Left colon (tissue), 2 donors: ENCODE measurements at regions not wholly inside any gene's neighbourhood (a gene's known extent, or its start where the extent isn't known, plus 50 kb on each side); places are given as distances from the start of the nearest gene placed in this dataset.
"Not testable (repeated sequence)": the region's sequence is repeated elsewhere in the genome, so short reads cannot be mapped to it uniquely, and the experiment has no call there.

Experiments used
- ATAC-seq: fragments of 200-7000 bp; cut with Tn5 transposase; one replicate; pipeline ENCODE4 v1.9.1; 2020; ENCODE audit warnings: mild to moderate bottlenecking, moderate library complexity
- DNase-seq, 2 donors: peaks; one replicate each; pipeline ENCODE4 v3.0.0-alpha.2; 2020
- intact Hi-C, 2 donors: fragments of 100-400 bp; cut with DNase I in 1 of 2; cut with micrococcal nuclease in 1 of 2; formaldehyde crosslinking; loops; one replicate each; pipeline versions ENCODE4 v1.11.2 to v1.14.0; 2022; cut with DNase I, micrococcal nuclease
- donor health status: DM: no; HTN: no; CAD: no.
- donor health status: DM: yes; HTN: yes; CAD: no.

DNA sequence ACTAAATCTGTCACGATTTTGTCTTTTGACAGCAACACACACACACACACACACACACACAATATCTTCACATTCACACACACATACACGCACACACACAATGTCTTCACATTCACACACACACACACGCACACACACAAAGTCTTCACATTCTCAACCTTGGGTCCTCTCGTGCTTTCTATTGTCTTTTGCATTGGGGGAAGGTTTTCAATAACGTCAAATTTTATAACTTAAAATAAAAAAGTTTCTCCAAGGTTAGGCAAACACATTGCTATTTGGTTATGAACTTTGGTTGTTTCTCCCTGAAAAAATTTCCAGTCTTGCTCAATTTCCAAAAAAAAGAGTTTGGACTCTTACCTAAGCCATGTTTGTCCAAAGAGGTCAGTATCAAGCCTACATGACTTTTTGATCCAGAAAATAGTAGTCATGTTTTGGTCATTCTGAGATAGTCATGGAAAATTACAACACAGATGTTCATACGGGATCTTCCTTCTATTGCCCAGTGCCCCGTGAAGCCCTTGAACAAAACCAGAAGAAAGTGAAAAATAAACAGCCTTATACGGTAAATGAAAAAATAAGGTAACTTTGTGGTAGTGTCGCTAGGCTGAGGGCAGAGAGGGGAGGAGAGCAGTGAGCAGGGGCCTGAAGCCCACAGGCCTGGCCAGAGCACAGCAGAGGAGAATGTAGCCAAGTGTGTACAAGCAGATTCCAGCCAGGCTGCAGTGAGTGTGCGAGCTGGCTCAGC lies 542.8 kb upstream of the ID2 start:
- intact Hi-C loops = no loop called here
- DNase-seq = no peak
- no peak for ATAC-seq

DNA sequence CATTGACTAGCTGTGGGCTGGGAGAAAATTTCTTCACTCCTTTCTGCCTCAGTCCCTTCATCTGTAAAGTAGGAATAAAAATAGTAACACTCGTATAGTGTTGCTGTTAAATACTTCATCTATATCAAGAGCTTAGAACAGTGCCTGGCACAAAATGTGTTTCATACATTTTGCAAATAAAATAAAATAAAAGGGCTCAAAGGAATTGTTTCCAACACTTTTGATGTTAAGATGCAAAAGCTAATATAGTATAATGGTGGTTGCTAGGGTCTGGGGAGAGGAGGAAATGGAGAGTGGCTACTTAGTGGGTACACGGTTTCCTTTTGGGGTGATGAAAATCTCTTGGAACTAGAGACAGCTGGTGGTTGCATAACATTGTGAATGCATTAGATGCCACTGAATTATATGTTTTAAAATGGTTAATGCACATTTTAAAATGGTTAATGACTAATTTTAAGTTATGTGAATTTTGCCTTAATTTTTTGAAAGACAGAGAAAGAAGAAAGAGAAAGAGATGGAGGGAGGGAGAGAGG lies 542.1 kb upstream of the ID2 start:
- DNase-seq = no peak
- no peak for ATAC-seq
- intact Hi-C loops = no loop called here

DNA sequence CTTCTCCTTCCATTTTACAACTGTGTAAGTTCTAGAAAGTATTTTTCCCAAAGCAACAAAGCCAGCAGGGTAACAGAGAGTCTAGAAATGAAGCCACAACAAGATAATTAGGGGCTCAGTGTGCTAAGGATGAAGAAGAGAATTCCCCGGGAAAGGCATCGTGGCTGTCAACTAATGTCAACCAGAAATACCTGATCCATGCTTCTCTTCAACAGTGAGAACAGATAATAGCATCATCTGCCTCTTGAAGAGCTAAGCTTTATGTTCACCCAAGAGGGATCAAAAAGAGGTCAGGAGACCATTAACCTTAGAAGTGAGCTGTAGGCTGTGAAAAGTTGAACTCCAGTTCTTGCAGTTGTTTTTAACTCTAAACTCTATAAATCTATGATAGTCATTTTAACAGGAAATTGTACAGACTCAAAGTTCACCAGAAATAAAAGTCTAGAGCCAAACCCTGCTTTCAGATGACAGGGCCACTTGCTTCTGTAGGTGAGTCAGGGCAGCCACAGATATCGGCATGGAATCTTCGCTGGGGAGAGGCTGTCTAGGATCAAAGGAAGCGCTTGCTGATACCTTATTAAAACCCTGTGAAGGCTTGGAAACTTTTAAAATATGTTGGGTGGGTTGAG lies 540.7 kb upstream of the ID2 start:
- peak; percentile 89 for ATAC-seq
- no peak for DNase-seq
- intact Hi-C loops = no loop called here

DNA sequence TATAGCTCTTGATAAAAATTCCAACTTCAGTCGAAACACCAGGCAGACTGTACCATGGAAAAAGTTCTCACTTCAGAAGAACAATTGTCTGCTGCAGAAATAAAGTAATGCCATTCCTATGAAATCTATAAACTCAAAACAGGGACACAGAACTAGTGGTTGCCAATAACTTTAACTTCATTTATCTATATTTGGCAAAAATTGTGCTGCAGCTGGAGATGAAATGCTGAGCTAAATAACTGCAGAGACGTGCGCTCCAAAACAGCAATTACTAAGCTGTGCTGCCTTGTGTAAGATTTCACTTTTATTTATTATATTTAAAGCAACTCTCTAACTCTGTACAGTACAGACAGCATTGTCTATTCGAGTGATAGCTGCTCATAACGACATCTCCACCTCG lies 540.1 kb upstream of the ID2 start:
- no peak for ATAC-seq
- no peak for DNase-seq

DNA sequence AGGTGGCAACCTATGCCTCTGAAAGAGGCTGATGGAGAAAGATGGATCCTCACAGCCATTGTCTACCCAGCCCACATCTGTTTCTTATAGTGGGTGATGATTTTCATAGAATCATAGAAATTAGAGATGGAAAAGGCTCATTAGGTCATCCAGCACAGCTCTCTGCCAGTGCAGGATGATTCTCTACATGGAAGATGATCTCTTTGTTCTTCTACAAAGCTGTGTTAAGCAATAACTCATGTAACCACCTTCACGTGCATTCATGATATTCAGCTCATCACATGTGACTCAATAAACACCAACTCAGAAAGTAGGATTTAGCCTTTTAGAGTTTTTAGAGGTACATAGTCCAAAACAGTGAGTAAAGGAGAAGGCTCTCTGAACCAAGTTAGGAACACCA lies 539.4 kb upstream of the ID2 start:
- no peak for DNase-seq
- intact Hi-C loops = no loop called here
- ATAC-seq = no peak

More for the DNA sequence above, 540.1 kb upstream of the ID2 start:
- intact Hi-C loops = no loop called here

- intact Hi-C loops = no loop called here
- ATAC-seq = peak; percentile 37
- DNase-seq = no peak
These were observed 537.7 kb upstream of the ID2 start for GRCh38 chr2:8144131-8144631.

GRCh38 chr2:8144785-8145184 lies 537.1 kb upstream of the ID2 start:
- DNase-seq (no peak), ATAC-seq (no peak)
- intact Hi-C loops = no loop called here

- ATAC-seq, DNase-seq, intact Hi-C loops: not testable (repeated sequence)
These were observed 536.5 kb upstream of the ID2 start for GRCh38 chr2:8145375-8145774.

- DNase-seq (peak; percentile 28 to 80), ATAC-seq (peak; percentile 94)
- intact Hi-C loops = no loop called here
These were observed 535.5 kb upstream of the ID2 start for GRCh38 chr2:8146132-8147005.

- intact Hi-C loops = no loop called here
- ATAC-seq (peak; percentile 60), DNase-seq (no peak)
These were observed 533.4 kb upstream of the ID2 start for GRCh38 chr2:8148260-8149006.

DNA sequence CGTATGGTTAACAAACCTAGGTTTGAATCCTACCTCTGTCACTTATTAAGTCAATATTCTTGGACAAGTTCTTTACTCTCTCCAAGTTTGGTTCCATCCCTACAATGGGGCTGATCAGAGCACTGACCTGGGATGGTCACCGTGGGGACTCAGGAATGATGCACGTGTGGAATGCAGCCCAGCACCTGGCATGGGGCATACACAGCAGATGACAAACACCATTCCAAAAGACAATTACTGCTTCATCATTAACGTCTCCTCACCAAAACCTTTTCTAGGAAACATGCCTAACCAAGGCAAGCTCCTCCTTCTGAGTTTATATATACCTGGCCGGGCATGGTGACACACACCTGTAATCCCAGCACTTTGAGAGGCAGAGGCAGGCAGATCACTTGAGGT lies 532.9 kb upstream of the ID2 start:
- intact Hi-C loops = no loop called here

GRCh38 chr2:8149985-8150539 lies 531.8 kb upstream of the ID2 start:
- intact Hi-C loops = no loop called here
- DNase-seq = no peak
- ATAC-seq = no peak

More for the DNA sequence above, 532.9 kb upstream of the ID2 start:
- DNase-seq (no peak), ATAC-seq (no peak)

DNA sequence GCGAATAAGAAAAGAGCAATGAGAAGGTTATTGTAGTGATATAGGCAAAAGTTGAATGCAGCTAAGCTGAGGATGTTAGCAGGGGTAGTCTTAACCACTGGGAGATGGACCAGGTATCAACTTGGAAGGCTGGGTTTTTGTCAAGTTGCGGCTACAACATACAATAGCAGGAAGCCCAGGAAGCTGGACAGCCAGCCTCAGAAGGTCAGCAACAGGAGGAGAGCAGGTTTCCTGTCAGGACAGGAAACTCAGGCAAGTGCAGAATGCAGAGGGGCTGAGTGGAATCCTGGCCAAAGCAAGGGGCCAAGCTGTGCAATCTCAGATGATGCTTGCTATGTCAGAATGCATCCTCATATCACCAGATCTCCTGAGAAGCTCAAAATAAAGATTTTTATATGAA lies 530.0 kb upstream of the ID2 start:
- DNase-seq = no peak
- intact Hi-C loops = no loop called here
- no peak for ATAC-seq

- ATAC-seq (no peak), DNase-seq (no peak)
- intact Hi-C loops = no loop called here
These were observed 529.2 kb upstream of the ID2 start for GRCh38 chr2:8152392-8153257.

GRCh38 chr2:8153258-8153718 lies 528.6 kb upstream of the ID2 start:
- intact Hi-C loops = no loop called here
- DNase-seq (no peak), ATAC-seq (no peak)

GRCh38 chr2:8154270-8154669 lies 527.6 kb upstream of the ID2 start:
- ATAC-seq = no peak
- DNase-seq = no peak
- intact Hi-C loops = no loop called here

DNA sequence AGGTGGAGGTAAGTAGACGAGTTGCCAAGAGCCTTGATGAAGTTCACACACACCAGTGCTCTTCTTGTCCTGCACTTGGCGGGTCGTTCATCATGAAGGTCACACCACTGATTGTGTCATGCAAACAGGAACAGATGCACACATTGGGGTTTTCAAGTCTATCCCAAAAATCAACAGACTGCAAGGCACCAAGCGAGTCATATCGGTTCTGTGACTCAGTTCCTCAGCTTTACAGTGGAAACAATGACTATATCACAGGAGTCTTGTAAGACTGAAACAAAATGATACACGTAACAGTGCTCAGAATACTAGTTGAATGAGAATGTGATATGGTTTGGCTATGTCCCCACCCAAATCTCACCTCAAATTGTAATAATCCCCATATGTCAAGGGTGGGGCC lies 526.9 kb upstream of the ID2 start:
- intact Hi-C loops = no loop called here
- DNase-seq (no peak), ATAC-seq (no peak)
